HepG2 (cell line): ENCODE measurements at regions not wholly inside any gene's neighbourhood (a gene's known extent, or its start where the extent isn't known, plus 50 kb on each side); places are given as distances from the start of the nearest gene placed in this dataset.

Experiments used
- ATAC-seq: fragments of 200-7000 bp; cut with Tn5 transposase; 3 replicates; pipeline ENCODE4 v1.9.1; 2020; ENCODE audit warnings: mild to moderate bottlenecking, moderate library complexity
- BruUV-seq: library from RNA; stranded (reverse); fragments of 400-500 nt; replicated peaks from 2 replicates; lab custom pipeline; 2021; lab: Mats Ljungman, UMichigan
- CTCF ChIA-PET: fragments of 300-600 bp; formaldehyde crosslinking; extraction: SDS; loops from one replicate; lab custom pipeline; 2021; ENCODE audit warnings: low total read pairs, inconsistent platforms, low intra/inter-chr PET ratio; lab: Yijun Ruan, JAX
- POLR2A ChIA-PET: fragments of 350-600 bp; sonication (Branson Sonifier 250); formaldehyde crosslinking; loops from one replicate; lab custom pipeline; 2020; ENCODE audit warnings: antibody characterized with exemption, inconsistent platforms; lab: Yijun Ruan, JAX
- DNase-seq: peaks from one replicate; pipeline ENCODE4 v3.0.0-alpha.2; 2015; ENCODE audit warnings: low spot score
- FAIRE-seq: peaks from 3 replicates; lab custom pipeline; 2011; peaks lifted over from hg19 to GRCh38; lab: Jason Lieb, UNC
- H2AFZ ChIP-seq: one replicate; pipeline ENCODE4 v1.6.1; 2011; ENCODE audit warnings: low read length, inconsistent platforms
- H3K27ac ChIP-seq: fragments of 300-600 bp; 3 replicates; pipeline ENCODE4 v1.8.0; 2011; ENCODE audit warnings: mixed run types, mild to moderate bottlenecking, mixed read lengths, low read length, inconsistent platforms; ENCODE audit not compliant: insufficient read depth; ENCODE audit errors: extremely low read length
- H3K27me3 ChIP-seq, 2 experiments: fragments of 200-600 bp in 1 of 2; 2 replicates in 1 of 2; 3 replicates in 1 of 2; pipeline versions ENCODE4 v1.6.0 to v1.8.0; 2011; ENCODE audit warnings: low read length in 2 of 2, mild to moderate bottlenecking in 2 of 2, moderate library complexity in 2 of 2, inconsistent platforms in 1 of 2; ENCODE audit not compliant: insufficient read depth in 2 of 2, control insufficient read depth in 1 of 2
- H3K36me3 ChIP-seq, 2 experiments: fragments of 200-600 bp in 1 of 2; replicated peaks in 1 of 2; 2 replicates in 1 of 2; 3 replicates in 1 of 2; pipeline versions ENCODE4 v1.5.1 to v1.8.0; 2011; ENCODE audit warnings: low read length in 2 of 2, inconsistent platforms in 1 of 2; ENCODE audit not compliant: insufficient read depth in 2 of 2, control insufficient read depth in 1 of 2
- H3K4me1 ChIP-seq: 2 replicates; pipeline ENCODE4 v1.5.1; 2012; ENCODE audit warnings: low read length, inconsistent platforms; ENCODE audit not compliant: insufficient read depth
- H3K4me2 ChIP-seq: 2 replicates; pipeline ENCODE4 v1.6.0; 2011; ENCODE audit warnings: low read depth, low read length, inconsistent platforms
- H3K4me3 ChIP-seq, 3 experiments: fragments of 200-600 bp in 1 of 3; sonication (generic), shearing (Covaris generic) in 1 of 3; replicated peaks in 1 of 3; 2 replicates each; pipeline ENCODE4 v1.5.1; 2011 to 2016; ENCODE audit warnings: low read length in 3 of 3, inconsistent platforms in 2 of 3, low read depth in 2 of 3, mild to moderate bottlenecking in 2 of 3, control low read depth in 1 of 3, mixed read lengths in 1 of 3; ENCODE audit not compliant: insufficient read depth in 1 of 3
- H3K79me2 ChIP-seq: one replicate; pipeline ENCODE4 v1.6.1; 2011; ENCODE audit warnings: low read length, inconsistent platforms; ENCODE audit not compliant: insufficient read depth
- H3K9ac ChIP-seq: 2 replicates; pipeline ENCODE4 v1.6.0; 2011; ENCODE audit warnings: mild to moderate bottlenecking, low read depth, low read length, inconsistent platforms; ENCODE audit not compliant: insufficient read depth
- H3K9me3 ChIP-seq: 2 replicates; pipeline ENCODE4 v1.5.1; 2012; ENCODE audit warnings: mild to moderate bottlenecking, low read length
- H4K20me1 ChIP-seq: 2 replicates; pipeline ENCODE4 v1.6.0; 2011; ENCODE audit warnings: inconsistent platforms, mild to moderate bottlenecking, low read length, moderate library complexity; ENCODE audit not compliant: insufficient read depth
- CHD2 ChIP-seq: IDR thresholded peaks from 2 replicates; pipeline ENCODE4 v1.6.1; 2011; ENCODE audit warnings: low read depth, low read length, improper control_type of control experiment
- MAFG ChIP-seq: sonication (generic); formaldehyde crosslinking; IDR thresholded peaks from 2 replicates; pipeline ENCODE4 v1.5.1; 2020; ENCODE audit warnings: mild to moderate bottlenecking, missing genetic modification reagents
- NFKBIZ ChIP-seq: IDR thresholded peaks from 2 replicates; pipeline ENCODE4 v1.6.1; 2018; ENCODE audit warnings: missing genetic modification reagents, missing compliant biosample characterization
- RELA ChIP-seq: sonication (generic); formaldehyde crosslinking; IDR thresholded peaks from 2 replicates; pipeline ENCODE4 v1.4.0; 2020; ENCODE audit warnings: missing genetic modification reagents
- SMC3 ChIP-seq: IDR thresholded peaks from 2 replicates; pipeline ENCODE4 v1.6.1; 2011; ENCODE audit warnings: low read length, improper control_type of control experiment
- U2AF1 ChIP-seq: fragments of 200-400 bp; formaldehyde crosslinking; optimal IDR thresholded peaks from 2 replicates; pipeline ENCODE3; 2017; ENCODE audit warnings: mild to moderate bottlenecking, low read depth, low read length
- ZMAT5 ChIP-seq: sonication (generic); formaldehyde crosslinking; IDR thresholded peaks from 2 replicates; pipeline ENCODE4 v1.5.0; 2020; ENCODE audit warnings: mild to moderate bottlenecking, low read depth, missing genetic modification reagents, borderline replicate concordance
- ZNF354B ChIP-seq: sonication (generic); formaldehyde crosslinking; IDR thresholded peaks from 2 replicates; pipeline ENCODE4 v1.8.0; 2022; ENCODE audit warnings: mild to moderate bottlenecking, missing genetic modification reagents
- ZNF503 ChIP-seq: sonication (generic); formaldehyde crosslinking; IDR thresholded peaks from 2 replicates; pipeline ENCODE4 v1.4.0; 2020; ENCODE audit warnings: missing genetic modification reagents
- ZNF713 ChIP-seq: sonication (generic); formaldehyde crosslinking; IDR thresholded peaks from 2 replicates; pipeline ENCODE4 v1.4.0; 2020; ENCODE audit warnings: mild to moderate bottlenecking, missing genetic modification reagents
- WGBS: methylation state at CpG from one replicate; pipeline ENCODE4 v1.1.6; 2017; ENCODE audit warnings: low lambda C conversion rate; 5-methylcytosine and 5-hydroxymethylcytosine counted together
- in situ Hi-C: cut with HindIII; loops from 2 replicates; pipeline ENCODE4 v1.10.0; 2017; ENCODE audit warnings: low pct_unique_long_range_greater_than_20kb; ENCODE audit not compliant: extremely low pct_ligation_motif_present
- intact Hi-C: fragments of 100-400 bp; cut with micrococcal nuclease; formaldehyde crosslinking; loops from one replicate; pipeline ENCODE4 v1.10.0; 2022; ENCODE audit not compliant: unreplicated experiment

- Histone ChIP-seq H3K4me2 (no peak overlapping the region), H3K9ac (no peak overlapping the region), H3K9me3 (no peaks in the 10 kb centered on the region), H3K4me3 (no peak overlapping the region), H3K36me3 (no peaks in the 10 kb centered on the region), H2AFZ (no peak overlapping the region), H3K79me2 (no peaks in the 10 kb centered on the region), H4K20me1 (no peaks in the 10 kb centered on the region), H3K27ac (no peak overlapping the region), H3K4me1 (no peaks in the 10 kb centered on the region), H3K27me3 (peaks cover 5 to 46% of the 10 kb centered on the region in 2 experiments; a peak in 4 of 5 replicates)
- no TSS peak for BruUV-seq
- in situ Hi-C loops (loop anchor here (5.0 kb wide), 1 partner anchor 255 kb away; no protein-coding TSS in a partner anchor), intact Hi-C loops (no loop called here)
- no peak for ATAC-seq
- no peak for DNase-seq
- CTCF ChIA-PET: interaction anchor here (7.6 kb wide), 1 partner anchor 258 kb away, joined by 176 read pairs; no protein-coding TSS in a partner anchor
- TF ChIP-seq NFKBIZ (CRISPR knock-in tag) (no peak), ZNF503 (CRISPR knock-in tag) (no peak), MAFG (CRISPR knock-in tag) (no peak), ZNF713 (no peak), SMC3 (no peak), U2AF1 (no peak), ZNF354B (CRISPR knock-in tag) (no peak), CHD2 (no peak), RELA (CRISPR knock-in tag) (no peak), ZMAT5 (CRISPR knock-in tag) (no peak)
- WGBS: 27% methylated on average over 11 of the region's 16 CpGs
- no peak for FAIRE-seq
- POLR2A ChIA-PET: no interaction called here
Measured at GRCh38 chr20:57087102-57087501, 179.3 kb downstream of the BMP7 start.
